CD14-positive monocyte (primary cell): ENCODE measurements at regions not wholly inside any gene's neighbourhood (a gene's known extent, or its start where the extent isn't known, plus 50 kb on each side); places are given as distances from the start of the nearest gene placed in this dataset.
A peak's percentile ranks its signal among the peaks of the same experiment; 100 is the strongest.

Experiments used
- DNase-seq, 3 donors: peaks; one replicate each; pipeline ENCODE4 v3.0.0-alpha.2; 2011 to 2022
- H2AFZ ChIP-seq: 2 replicates; pipeline ENCODE4 v1.6.0; 2012; ENCODE audit warnings: mild to moderate bottlenecking, low read depth, low read length, inconsistent platforms; ENCODE audit not compliant: insufficient read depth, poor library complexity, severe bottlenecking
- H3K27ac ChIP-seq, 2 donors: 1 replicate in 1 of 2; 2 replicates in 1 of 2; pipeline ENCODE4 v1.5.1; 2012 to 2013; ENCODE audit warnings: low read length in 2 of 2, control low read depth in 1 of 2, inconsistent platforms in 1 of 2, low read depth in 1 of 2, mild to moderate bottlenecking in 1 of 2
- H3K27me3 ChIP-seq, 2 donors: one replicate each; pipeline versions ENCODE4 v1.6.0 to v1.6.1; 2011 to 2013; ENCODE audit warnings: low read length in 2 of 2; ENCODE audit not compliant: control insufficient read depth in 2 of 2, insufficient read depth in 2 of 2
- H3K36me3 ChIP-seq, 2 donors: replicated peaks in 1 of 2; 1 replicate in 1 of 2; 2 replicates in 1 of 2; pipeline versions ENCODE4 v1.5.1 to v1.6.1; 2012 to 2013; ENCODE audit warnings: low read length in 2 of 2, control low read depth in 1 of 2, inconsistent platforms in 1 of 2, mild to moderate bottlenecking in 1 of 2; ENCODE audit not compliant: insufficient read depth in 2 of 2, control insufficient read depth in 1 of 2
- H3K4me1 ChIP-seq, 2 donors: 1 replicate in 1 of 2; 2 replicates in 1 of 2; pipeline versions ENCODE4 v1.5.1 to v1.6.1; 2012 to 2013; ENCODE audit warnings: low read length in 2 of 2, control low read depth in 1 of 2, inconsistent platforms in 1 of 2, mild to moderate bottlenecking in 1 of 2, moderate library complexity in 1 of 2; ENCODE audit not compliant: insufficient read depth in 2 of 2, control insufficient read depth in 1 of 2
- H3K4me2 ChIP-seq: replicated peaks from 2 replicates; pipeline ENCODE3; 2012; ENCODE audit warnings: low read length, moderate library complexity, mild to moderate bottlenecking; ENCODE audit not compliant: poor library complexity, severe bottlenecking; ENCODE audit errors: extremely low read depth
- H3K4me3 ChIP-seq, 3 experiments: fragments of 200-600 bp in 1 of 3; sonication (generic) in 1 of 3; replicated peaks in 1 of 3; 1 replicate in 2 of 3; 2 replicates in 1 of 3; pipeline ENCODE4 v1.5.1; 2011 to 2013; ENCODE audit warnings: low read length in 3 of 3, mild to moderate bottlenecking in 3 of 3, control low read depth in 2 of 3, low read depth in 2 of 3, inconsistent platforms in 1 of 3, moderate library complexity in 1 of 3
- H3K79me2 ChIP-seq: 2 replicates; pipeline ENCODE4 v1.6.0; 2012; ENCODE audit warnings: mild to moderate bottlenecking, control low read depth, inconsistent platforms, low read length, moderate library complexity; ENCODE audit not compliant: insufficient read depth
- H3K9ac ChIP-seq: 2 replicates; pipeline ENCODE4 v1.6.0; 2017; ENCODE audit warnings: low read length, mild to moderate bottlenecking; ENCODE audit not compliant: insufficient read depth, poor library complexity, severe bottlenecking
- H3K9me3 ChIP-seq, 2 donors: replicated peaks in 1 of 2; 1 replicate in 1 of 2; 2 replicates in 1 of 2; pipeline versions ENCODE4 v1.5.1 to v1.6.1; 2012 to 2013; ENCODE audit warnings: low read length in 2 of 2, control low read depth in 1 of 2; ENCODE audit not compliant: control insufficient read depth in 1 of 2, insufficient read depth in 1 of 2
- H4K20me1 ChIP-seq: 2 replicates; pipeline ENCODE4 v1.6.0; 2012; ENCODE audit warnings: mild to moderate bottlenecking, low read length, control low read depth, moderate library complexity; ENCODE audit not compliant: insufficient read depth
- H3K27ac Mint-ChIP-seq, 7 donors: one replicate each; pipeline ENCODE4 v1.8.0; 2020; ENCODE audit warnings: mild to moderate bottlenecking in 7 of 7, mixed read lengths in 7 of 7, moderate library complexity in 6 of 7, inconsistent platforms in 2 of 7
- H3K27me3 Mint-ChIP-seq, 3 donors: one replicate each; pipeline ENCODE4 v1.8.0; 2021 to 2022; ENCODE audit warnings: low read depth in 3 of 3, mild to moderate bottlenecking in 3 of 3, mixed read lengths in 3 of 3, moderate library complexity in 3 of 3, inconsistent platforms in 1 of 3
- H3K36me3 Mint-ChIP-seq, 2 donors: one replicate each; pipeline ENCODE4 v1.8.0; 2020; ENCODE audit warnings: mixed read lengths in 2 of 2, inconsistent platforms in 1 of 2, mild to moderate bottlenecking in 1 of 2
- H3K4me1 Mint-ChIP-seq: one replicate; pipeline ENCODE4 v1.8.0; 2020; ENCODE audit warnings: mild to moderate bottlenecking, mixed read lengths
- H3K4me3 Mint-ChIP-seq, 2 donors: one replicate each; pipeline ENCODE4 v1.8.0; 2020; ENCODE audit warnings: mild to moderate bottlenecking in 2 of 2, mixed read lengths in 2 of 2, moderate library complexity in 1 of 2
- H3K9me3 Mint-ChIP-seq, 7 donors: one replicate each; pipeline ENCODE4 v1.8.0; 2020 to 2022; ENCODE audit warnings: mixed read lengths in 7 of 7, mild to moderate bottlenecking in 6 of 7, moderate library complexity in 6 of 7, inconsistent platforms in 2 of 7
- WGBS: methylation state at CpG from one replicate; pipeline ENCODE4 v1.1.5; 2013; ENCODE audit warnings: missing lambda C conversion rate; ENCODE audit not compliant: insufficient coverage; 5-methylcytosine and 5-hydroxymethylcytosine counted together
- intact Hi-C, 2 donors: fragments of 100-400 bp; cut with micrococcal nuclease; formaldehyde crosslinking; loops; one replicate each; pipeline versions ENCODE4 v1.15.0 to v1.15.1; 2023
- TF ChIP-seq, protein P1 (sequence below): fragments of 200-600 bp; IDR thresholded peaks from one replicate; pipeline ENCODE4 v1.8.0; 2022; ENCODE audit warnings: antibody characterized with exemption, mild to moderate bottlenecking

DNA sequence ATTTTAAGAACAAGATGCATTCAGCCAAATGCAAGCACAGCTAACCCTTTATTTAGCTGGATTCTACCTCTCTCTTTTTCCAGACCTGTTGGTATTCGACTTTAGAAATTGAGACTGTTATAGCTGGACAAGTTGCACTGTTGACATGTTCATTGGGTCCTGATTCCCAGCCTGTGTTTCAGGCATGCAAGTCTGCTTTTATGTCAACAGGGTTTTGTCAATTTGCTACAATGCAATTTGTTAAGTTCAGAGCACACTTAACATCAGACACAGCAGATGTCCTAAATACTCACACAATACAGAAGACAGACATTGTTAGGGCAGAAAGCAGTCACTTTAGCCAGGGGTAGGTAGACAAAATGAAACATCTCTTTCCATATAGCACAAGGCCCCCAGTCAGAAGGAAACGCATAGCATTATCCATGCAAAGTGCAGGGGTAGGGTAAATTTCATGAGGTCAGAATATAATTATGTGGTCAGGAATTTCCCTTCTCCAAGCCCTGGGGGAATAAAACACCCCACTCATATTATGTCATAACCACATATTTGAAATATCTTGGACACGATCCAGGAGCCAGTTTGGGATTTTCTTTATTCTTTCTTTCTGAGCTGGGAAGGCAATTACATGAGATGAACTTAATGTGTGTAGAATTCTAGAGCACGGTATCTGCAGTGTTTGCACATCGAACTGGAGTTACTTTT, 504.1 kb downstream of the NTRK3 start:
- Mint-ChIP-seq H3K27me3 (peaks cover 0 to 5% (median 2%) of the 10 kb centered on the region in 3 donors), H3K4me1 (peaks cover 11% of the 10 kb centered on the region), H3K4me3 (no peak overlapping the region), H3K27ac (no peak overlapping the region), H3K36me3 (no peaks in the 10 kb centered on the region), H3K9me3 (peaks cover 0 to 1% (median 0%) of the 10 kb centered on the region in 7 donors)
- H3K9me3 ChIP-seq, result no peaks in the 10 kb centered on the region
- H3K4me2 ChIP-seq, result no peak overlapping the region
- H3K27ac ChIP-seq, result no peak overlapping the region
- TF ChIP-seq, protein P1, sequence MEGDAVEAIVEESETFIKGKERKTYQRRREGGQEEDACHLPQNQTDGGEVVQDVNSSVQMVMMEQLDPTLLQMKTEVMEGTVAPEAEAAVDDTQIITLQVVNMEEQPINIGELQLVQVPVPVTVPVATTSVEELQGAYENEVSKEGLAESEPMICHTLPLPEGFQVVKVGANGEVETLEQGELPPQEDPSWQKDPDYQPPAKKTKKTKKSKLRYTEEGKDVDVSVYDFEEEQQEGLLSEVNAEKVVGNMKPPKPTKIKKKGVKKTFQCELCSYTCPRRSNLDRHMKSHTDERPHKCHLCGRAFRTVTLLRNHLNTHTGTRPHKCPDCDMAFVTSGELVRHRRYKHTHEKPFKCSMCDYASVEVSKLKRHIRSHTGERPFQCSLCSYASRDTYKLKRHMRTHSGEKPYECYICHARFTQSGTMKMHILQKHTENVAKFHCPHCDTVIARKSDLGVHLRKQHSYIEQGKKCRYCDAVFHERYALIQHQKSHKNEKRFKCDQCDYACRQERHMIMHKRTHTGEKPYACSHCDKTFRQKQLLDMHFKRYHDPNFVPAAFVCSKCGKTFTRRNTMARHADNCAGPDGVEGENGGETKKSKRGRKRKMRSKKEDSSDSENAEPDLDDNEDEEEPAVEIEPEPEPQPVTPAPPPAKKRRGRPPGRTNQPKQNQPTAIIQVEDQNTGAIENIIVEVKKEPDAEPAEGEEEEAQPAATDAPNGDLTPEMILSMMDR, result no peak
- H4K20me1 ChIP-seq, result no peaks in the 10 kb centered on the region
- H3K36me3 ChIP-seq, result no peaks in the 10 kb centered on the region
- H3K9ac ChIP-seq, result no peak overlapping the region
- peak; percentile 8 to 65 (median 9) for DNase-seq
- no peak overlapping the region for H3K4me3 ChIP-seq
- intact Hi-C loops, result no loop called here
- peaks cover 4 to 15% of the 10 kb centered on the region in 2 donors for H3K4me1 ChIP-seq
- no peak overlapping the region for H2AFZ ChIP-seq
- no peaks in the 10 kb centered on the region for H3K27me3 ChIP-seq
- no peaks in the 10 kb centered on the region for H3K79me2 ChIP-seq
- 80% methylated on average over 1 of the region's 5 CpGs for WGBS

DNA sequence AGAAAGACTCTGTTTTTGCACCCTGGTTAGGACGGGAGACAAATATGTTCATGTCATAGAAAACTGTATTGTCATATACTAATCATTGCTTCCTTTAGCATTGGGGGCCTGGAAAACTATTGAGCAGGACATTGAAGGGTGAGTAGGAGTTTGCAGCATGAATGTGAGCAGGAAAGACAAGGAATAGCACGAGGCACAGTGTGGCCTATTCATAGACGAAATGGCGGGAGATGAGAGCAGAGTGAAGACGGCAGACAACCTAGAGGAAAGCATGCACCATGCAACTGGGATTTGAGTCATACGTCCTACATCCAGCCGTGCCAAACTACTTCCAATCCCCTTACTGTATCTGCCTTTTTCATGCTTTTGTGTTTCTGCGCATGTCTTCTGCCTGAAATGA, 508.1 kb downstream of the NTRK3 start:
- peaks cover 4 to 7% of the 10 kb centered on the region in 2 donors for H3K4me1 ChIP-seq

More for the DNA sequence above, 508.1 kb downstream of the NTRK3 start:
- Histone ChIP-seq H3K79me2 (no peaks in the 10 kb centered on the region), H3K27ac (no peak overlapping the region), H3K27me3 (no peaks in the 10 kb centered on the region), H4K20me1 (no peaks in the 10 kb centered on the region), H3K4me2 (no peak overlapping the region), H3K36me3 (no peaks in the 10 kb centered on the region), H3K9ac (no peak overlapping the region), H3K4me3 (no peak overlapping the region), H3K9me3 (no peaks in the 10 kb centered on the region), H2AFZ (no peak overlapping the region)
- Mint-ChIP-seq H3K4me1 (peaks cover 6% of the 10 kb centered on the region), H3K27me3 (peaks cover 0 to 5% (median 2%) of the 10 kb centered on the region in 3 donors), H3K4me3 (no peak overlapping the region), H3K27ac (no peak overlapping the region), H3K36me3 (no peaks in the 10 kb centered on the region), H3K9me3 (peaks cover 0 to 1% (median 0%) of the 10 kb centered on the region in 7 donors)
- no peak for DNase-seq
- TF ChIP-seq, protein P1, result no peak
- intact Hi-C loops, result no loop called here
- WGBS, result 95% methylated on average over 5 of the region's 8 CpGs
